VCaP (cell line): ENCODE measurements at regions not wholly inside any gene's neighbourhood (a gene's known extent, or its start where the extent isn't known, plus 50 kb on each side); places are given as distances from the start of the nearest gene placed in this dataset.
A peak's percentile ranks its signal among the peaks of the same experiment; 100 is the strongest.

Experiments used
- H3K27ac ChIP-seq: fragments of 450-650 bp; 2 replicates; pipeline ENCODE4 v1.5.1; 2017
- TF ChIP-seq, protein P1 (sequence below): fragments of 450-650 bp; conservative IDR thresholded peaks from 2 replicates; pipeline ENCODE4 v1.5.1; 2017; ENCODE audit warnings: mild to moderate bottlenecking, moderate library complexity

DNA sequence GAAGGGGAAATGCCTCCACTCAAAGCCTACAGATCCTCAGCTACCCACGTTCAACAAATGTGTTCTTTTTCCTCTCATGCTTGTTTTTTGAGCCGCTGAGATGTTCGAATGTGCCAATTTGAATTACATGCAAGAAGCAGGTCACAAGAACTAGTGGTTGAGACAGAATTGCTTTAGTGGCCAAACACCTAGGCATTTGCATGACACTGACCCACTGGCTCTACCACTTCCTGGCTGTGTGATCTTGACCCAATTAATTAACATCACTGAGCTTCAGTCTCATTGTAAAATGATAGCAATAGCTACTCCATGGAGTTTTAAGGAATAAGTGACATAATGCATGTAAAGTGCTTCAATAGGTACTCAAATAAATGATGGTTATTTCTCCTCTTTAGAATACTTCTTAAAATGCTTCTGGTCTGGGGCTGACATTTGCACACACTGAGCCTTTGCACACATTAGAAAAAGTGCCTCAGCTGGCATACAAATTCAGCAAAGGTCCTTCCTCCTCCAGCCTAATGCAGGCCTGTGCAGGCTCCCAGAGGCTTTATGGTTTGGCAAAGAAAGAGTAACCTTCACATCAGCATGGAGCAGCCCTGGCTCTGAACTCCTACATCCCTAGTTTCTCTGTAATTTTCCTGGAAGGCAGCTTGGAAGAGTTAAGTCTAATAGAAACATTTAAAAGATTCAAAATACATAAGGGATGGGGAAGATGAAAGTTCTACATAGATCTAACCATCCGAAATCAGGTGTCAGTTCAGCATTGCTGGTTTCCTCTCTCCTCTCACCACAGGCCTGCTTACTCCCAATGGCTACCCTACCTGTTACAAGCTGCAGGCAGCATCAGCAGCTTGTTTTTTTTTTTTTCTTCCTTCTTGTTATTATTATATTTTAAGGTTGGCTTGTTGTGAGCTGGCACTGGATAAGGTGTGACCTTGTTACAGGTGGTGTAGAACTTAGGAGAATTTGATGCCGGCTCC lies 107.4 kb downstream of the TBX19 start:
- no peak overlapping the region for H3K27ac ChIP-seq
- TF ChIP-seq, protein P1, sequence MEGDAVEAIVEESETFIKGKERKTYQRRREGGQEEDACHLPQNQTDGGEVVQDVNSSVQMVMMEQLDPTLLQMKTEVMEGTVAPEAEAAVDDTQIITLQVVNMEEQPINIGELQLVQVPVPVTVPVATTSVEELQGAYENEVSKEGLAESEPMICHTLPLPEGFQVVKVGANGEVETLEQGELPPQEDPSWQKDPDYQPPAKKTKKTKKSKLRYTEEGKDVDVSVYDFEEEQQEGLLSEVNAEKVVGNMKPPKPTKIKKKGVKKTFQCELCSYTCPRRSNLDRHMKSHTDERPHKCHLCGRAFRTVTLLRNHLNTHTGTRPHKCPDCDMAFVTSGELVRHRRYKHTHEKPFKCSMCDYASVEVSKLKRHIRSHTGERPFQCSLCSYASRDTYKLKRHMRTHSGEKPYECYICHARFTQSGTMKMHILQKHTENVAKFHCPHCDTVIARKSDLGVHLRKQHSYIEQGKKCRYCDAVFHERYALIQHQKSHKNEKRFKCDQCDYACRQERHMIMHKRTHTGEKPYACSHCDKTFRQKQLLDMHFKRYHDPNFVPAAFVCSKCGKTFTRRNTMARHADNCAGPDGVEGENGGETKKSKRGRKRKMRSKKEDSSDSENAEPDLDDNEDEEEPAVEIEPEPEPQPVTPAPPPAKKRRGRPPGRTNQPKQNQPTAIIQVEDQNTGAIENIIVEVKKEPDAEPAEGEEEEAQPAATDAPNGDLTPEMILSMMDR, result no peak

DNA sequence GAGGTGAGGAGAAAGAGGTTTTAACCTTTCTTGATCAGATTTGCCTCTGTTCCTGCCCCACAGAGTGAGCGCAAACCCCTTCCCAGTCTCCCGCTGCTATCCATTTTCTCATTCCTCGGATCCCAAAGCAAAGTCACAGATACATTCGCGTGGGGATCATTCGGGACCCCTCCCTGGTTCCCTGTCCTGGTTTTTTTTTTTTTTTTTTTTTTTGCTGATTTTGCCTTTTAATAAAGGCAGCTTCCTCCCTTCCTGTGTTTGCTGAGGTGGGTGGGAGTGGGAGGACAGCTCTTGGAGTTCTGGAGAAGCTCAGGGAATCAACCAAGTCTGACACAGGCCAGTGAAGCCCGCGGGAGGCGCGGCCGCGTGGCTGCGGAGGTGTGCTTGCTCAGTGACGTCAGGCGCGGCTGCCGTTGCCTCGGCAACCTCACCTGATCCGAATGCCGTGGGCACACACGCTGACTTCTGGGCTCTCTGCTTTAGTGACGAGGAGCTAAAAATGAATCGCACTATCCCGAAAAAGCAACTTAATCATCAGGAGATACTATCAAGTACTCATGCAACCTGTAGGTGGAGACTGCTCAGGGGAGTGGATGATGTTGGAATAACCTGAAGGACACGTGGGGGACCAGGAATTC lies 106.4 kb downstream of the TBX19 start:
- TF ChIP-seq, protein P1, result peak; percentile 40
- H3K27ac ChIP-seq, result no peak overlapping the region

DNA sequence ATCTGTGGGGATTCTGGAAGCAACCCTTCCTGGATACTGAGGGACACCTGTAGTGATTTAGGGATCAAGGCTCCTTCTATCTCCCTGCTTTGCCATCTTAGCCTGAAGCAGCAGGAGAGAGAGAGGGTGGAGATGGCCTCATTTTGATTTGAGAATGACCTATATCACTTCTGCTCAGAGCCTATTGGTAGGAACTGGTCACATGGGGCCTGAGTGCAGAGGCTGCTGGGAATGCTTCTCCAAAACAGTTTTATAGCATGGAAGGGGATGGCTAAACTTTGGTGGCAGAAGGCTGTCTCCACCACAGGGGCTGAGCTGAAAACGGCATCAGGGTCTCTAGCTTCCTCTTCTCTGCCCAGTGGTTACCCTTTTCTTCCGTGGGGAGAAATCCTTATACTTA lies 105.8 kb downstream of the TBX19 start:
- no peak overlapping the region for H3K27ac ChIP-seq
- TF ChIP-seq, protein P1, result no peak

DNA sequence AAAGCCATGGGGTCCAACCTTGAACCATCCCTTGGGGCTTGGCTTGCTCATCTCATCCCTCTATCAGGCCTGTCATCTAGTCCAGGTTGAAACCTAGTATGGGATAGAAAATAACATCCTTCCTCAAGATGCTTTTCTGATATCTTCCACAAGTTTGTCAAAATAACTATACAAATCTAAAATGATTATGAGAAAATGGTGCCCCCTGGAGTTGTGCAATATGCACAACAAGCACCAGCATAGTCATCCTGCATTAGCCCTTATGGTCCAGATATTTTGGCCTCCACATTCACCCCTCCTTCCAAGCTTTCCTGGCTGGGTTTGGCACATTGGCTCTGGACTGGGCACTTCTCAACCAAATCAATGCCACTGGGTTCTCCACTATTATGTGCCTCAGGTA lies 101.2 kb downstream of the TBX19 start:
- TF ChIP-seq, protein P1, result no peak
- H3K27ac ChIP-seq, result no peak overlapping the region

DNA sequence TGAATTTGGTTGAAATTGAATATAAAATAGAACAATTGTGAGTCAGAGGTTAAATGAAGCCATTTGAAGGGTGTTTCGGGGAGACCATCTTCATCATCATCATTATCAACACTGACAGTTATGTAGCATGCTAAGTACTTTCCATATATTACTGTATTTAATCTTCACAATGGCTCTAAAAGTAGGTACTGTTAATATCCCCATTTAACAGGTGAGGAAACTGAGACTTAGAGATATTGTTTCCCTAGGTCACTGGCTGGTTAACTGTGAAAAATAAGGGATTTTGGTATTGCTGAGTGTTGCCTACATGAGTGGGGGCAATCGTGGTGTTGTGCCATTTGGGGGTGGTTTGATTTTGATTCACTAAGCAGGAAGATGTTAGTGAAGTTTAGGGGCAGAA lies 100.3 kb downstream of the TBX19 start:
- TF ChIP-seq, protein P1, result no peak

DNA sequence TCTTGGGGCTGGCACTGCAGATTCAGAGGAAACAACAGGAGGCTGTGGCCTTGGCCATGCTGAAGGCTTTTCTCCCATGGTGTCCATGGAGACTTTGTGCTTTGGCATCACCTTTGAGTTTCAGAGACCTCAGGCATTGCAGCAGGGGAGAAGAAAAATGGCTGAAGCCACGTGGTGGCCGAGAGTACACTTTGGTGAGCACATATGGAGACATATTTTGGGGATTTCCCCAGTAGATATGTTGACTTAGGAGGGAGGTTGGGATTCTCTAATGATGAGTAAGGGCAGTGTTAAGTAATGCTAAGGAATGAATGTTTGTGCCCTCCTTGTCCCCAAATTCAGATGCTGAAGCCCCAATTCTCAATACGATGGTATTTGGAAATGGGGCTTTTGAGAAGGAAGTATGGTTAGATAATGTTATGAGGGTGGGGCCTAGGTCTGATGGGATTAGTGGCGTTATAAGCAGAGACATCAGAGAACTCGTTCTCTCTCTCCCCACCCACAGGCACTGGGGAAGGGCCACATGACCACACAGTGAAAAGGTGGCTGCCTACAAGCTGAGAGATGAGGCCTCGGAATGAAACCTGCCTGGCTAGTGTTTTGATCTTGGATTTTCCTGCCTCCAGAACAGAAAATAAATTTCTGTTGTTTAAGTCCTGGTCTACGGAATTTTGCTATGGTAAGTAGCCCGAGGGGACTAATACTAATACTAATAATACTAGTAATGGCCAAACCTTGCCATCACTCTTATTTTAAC lies 98.6 kb downstream of the TBX19 start:
- H3K27ac ChIP-seq, result no peak overlapping the region
- TF ChIP-seq, protein P1, result no peak

More for the DNA sequence above, 100.3 kb downstream of the TBX19 start:
- H3K27ac ChIP-seq, result no peak overlapping the region
